AG04449 (cell line): ENCODE measurements at regions not wholly inside any gene's neighbourhood (a gene's known extent, or its start where the extent isn't known, plus 50 kb on each side); places are given as distances from the start of the nearest gene placed in this dataset.

Experiments
- CTCF ChIA-PET: fragments of 350-600 bp; formaldehyde crosslinking; extraction: SDS; loops from one replicate; lab custom pipeline; 2021; ENCODE audit warnings: antibody characterized with exemption; lab: Yijun Ruan, JAX
- POLR2A ChIA-PET: fragments of 400-600, 350-600 bp; formaldehyde crosslinking; extraction: SDS; loops from one replicate; lab custom pipeline; 2020; ENCODE audit warnings: antibody characterized with exemption, inconsistent platforms; lab: Yijun Ruan, JAX
- DNase-seq: peaks from one replicate; pipeline ENCODE4 v3.0.0-alpha.2; 2010; ENCODE audit warnings: low read depth, low spot score
- H3K4me3 ChIP-seq: 2 replicates; pipeline ENCODE4 v1.5.1; 2011; ENCODE audit warnings: low read depth, mild to moderate bottlenecking, control low read depth, low read length
- TF ChIP-seq, protein P1 (sequence below): IDR thresholded peaks from one replicate; pipeline ENCODE4 v1.5.1; 2011; ENCODE audit warnings: mild to moderate bottlenecking, moderate library complexity, low read length, control low read depth, inconsistent platforms; ENCODE audit not compliant: insufficient read depth; ENCODE audit errors: missing control alignments

DNA sequence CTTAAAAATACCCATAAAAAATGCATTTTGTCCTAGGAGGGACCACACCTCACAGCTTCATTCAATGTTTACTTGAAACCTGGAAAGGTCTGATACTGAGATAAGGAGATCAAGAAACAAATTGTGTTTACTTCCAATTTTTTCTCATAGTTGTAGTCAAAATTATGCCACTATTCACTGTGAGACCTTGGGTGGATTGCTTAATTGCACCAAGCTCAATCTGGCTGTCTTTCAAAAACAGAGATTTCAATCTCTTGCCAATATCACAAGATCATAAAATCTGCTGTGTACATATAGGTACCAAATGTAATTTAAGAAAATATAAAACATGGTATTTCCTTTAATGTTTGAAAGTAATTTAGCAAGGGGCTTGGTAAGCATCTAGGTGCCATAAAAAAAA lies 186.4 kb upstream of the THBS1 start:
- CTCF ChIA-PET: interaction anchor here (1.0 kb wide), 1 partner anchor 185 kb away, joined by 3 read pairs; no protein-coding TSS in a partner anchor
- TF ChIP-seq, protein P1, sequence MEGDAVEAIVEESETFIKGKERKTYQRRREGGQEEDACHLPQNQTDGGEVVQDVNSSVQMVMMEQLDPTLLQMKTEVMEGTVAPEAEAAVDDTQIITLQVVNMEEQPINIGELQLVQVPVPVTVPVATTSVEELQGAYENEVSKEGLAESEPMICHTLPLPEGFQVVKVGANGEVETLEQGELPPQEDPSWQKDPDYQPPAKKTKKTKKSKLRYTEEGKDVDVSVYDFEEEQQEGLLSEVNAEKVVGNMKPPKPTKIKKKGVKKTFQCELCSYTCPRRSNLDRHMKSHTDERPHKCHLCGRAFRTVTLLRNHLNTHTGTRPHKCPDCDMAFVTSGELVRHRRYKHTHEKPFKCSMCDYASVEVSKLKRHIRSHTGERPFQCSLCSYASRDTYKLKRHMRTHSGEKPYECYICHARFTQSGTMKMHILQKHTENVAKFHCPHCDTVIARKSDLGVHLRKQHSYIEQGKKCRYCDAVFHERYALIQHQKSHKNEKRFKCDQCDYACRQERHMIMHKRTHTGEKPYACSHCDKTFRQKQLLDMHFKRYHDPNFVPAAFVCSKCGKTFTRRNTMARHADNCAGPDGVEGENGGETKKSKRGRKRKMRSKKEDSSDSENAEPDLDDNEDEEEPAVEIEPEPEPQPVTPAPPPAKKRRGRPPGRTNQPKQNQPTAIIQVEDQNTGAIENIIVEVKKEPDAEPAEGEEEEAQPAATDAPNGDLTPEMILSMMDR: no peak

DNA sequence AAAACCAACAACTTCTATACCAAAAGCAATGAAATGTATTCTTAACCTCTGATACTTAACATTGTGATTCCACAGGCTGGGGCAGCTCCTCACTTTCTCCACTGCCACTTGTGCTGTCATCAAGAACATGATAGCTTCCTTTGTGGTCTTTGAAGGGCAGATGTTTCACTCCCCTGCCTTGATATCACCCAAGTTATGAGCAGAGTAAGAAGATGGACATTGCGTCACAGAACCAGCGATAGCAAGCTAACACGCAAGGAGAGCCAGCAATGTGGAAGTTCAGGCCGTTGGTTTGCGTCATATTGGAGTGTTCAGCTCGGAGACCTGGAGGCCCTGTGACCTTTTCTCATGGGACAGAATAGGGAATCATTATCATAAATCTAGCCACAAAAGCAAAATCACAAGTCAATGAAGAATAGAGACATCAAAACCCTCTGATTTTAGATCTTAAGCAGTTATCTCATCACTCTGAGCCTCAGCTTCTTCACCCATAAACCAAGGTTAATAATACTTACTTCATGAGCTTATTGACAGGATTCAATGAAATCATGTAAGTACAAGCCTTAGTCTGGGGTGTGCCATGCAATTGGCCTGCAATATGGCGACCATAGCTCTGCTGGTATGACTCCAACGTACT lies 183.8 kb upstream of the THBS1 start:
- no peak overlapping the region for H3K4me3 ChIP-seq
- no peak for DNase-seq
- POLR2A ChIA-PET: interaction anchor here (1.9 kb wide), 1 partner anchor 184 kb away, joined by 4 read pairs; the partner anchor contains the start of gene THBS1
- TF ChIP-seq, protein P1: no peak
- CTCF ChIA-PET: no interaction called here

More for the DNA sequence above, 186.4 kb upstream of the THBS1 start:
- H3K4me3 ChIP-seq: no peak overlapping the region
- no peak for DNase-seq
- POLR2A ChIA-PET: no interaction called here

DNA sequence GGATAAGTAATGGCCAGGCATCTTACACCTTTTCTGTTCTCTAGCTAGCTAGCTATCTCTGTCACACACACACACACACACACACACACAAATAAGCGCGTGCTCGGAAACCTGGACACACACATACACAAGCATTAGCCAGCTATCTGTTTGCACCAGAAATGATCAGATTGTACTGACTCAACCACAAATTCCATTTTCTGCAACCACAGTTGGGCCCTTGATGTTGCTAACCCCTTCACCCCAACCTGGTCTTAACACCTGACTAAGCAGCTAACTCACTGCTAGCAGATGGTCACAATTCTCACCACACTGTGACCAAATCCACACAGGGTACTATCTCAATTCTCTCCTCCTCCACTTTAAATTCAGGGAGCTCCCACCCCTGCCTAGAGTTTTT lies 183.0 kb upstream of the THBS1 start:
- TF ChIP-seq, protein P1: no peak
- DNase-seq: no peak
- no peak overlapping the region for H3K4me3 ChIP-seq
- CTCF ChIA-PET: no interaction called here
- POLR2A ChIA-PET: interaction anchor here (1.9 kb wide), 1 partner anchor 183 kb away, joined by 4 read pairs; the partner anchor contains the start of gene THBS1

DNA sequence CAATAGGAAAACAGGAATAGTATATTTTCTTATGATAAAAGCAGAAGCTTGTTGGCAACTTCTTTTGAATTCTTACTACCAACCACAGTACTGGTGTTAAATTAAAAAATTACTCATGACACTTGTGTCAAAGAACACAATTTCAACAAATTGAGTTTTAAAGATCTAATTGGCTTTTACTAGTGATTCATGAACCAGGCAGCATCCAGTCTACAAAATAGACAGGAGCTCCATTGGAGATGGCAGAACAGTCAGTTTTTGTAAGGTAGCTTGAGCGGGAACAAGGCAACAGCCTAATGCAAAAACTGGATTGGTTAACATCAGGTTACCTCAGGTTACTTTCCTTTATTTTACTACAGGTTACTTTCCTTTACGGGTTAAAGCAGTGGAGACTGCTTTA lies 181.3 kb upstream of the THBS1 start:
- no peak overlapping the region for H3K4me3 ChIP-seq
- TF ChIP-seq, protein P1: no peak
- ChIA-PET CTCF (no interaction called here), POLR2A (interaction anchor here (1.3 kb wide), 1 partner anchor 37 kb away, joined by 3 read pairs; no protein-coding TSS in a partner anchor)
- DNase-seq: no peak

DNA sequence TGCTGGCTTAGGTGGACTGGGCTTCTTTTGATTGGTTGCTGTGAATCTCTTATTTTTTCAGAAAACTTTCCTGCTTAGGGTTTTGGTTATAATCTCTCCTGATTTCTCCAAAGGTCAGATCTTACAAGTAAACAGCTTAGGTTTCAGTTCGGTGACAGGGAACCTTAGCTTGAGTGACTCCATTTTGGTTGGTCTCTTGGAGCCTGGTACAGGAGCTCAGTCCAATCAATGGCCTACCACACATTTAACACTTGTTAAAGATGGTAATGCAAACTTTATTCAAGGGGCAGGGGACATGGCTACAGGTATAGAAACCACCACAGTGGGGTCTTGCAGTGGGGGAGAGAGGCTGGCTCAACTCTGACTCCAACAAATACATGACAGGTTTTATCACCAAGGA lies 180.9 kb upstream of the THBS1 start:
- ChIA-PET POLR2A (interaction anchor here (1.3 kb wide), 1 partner anchor 37 kb away, joined by 3 read pairs; no protein-coding TSS in a partner anchor), CTCF (no interaction called here)
- TF ChIP-seq, protein P1: no peak

DNA sequence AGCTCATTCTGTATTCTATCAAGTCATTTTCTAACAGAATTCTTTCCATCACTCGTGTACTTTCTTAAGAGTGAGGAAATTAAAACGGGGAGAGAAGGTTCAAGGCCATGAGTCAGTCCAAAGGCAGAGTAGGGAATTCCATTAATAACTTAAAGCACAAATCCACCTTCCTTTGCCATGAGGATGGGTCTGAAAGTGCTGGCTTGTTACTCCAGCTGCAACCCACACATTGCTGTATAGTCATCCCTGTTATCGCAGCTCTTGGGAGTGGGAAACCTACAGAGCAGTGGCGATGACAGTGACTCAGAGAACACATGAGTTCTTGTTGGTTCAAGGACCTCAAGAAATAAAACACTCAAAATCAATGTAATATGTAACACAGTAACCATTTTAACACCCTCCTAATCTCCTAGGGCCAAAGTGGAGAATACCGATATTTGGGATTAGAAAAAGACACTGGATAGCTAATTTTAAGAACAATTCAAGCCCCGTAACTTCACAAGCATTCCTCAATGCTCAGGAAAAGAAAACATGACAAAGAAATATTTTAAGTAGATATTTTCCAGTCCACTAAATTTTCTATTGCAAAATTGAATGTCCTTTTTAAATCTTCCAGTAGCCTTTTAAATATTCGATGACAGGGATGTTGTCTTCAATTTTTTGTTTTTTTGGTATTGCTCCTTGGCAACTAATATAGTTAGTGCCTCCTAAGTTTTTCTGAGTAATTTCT lies 179.9 kb upstream of the THBS1 start:
- ChIA-PET CTCF (interaction anchor here (0.7 to 1.3 kb wide), 3 partner anchors 26 to 701 kb away, joined by 3 read pairs; no protein-coding TSS in a partner anchor), POLR2A (interaction anchor here (2.2 kb wide), 1 partner anchor 180 kb away, joined by 11 read pairs; the partner anchor contains the start of gene THBS1)
- no peak for DNase-seq
- no peak overlapping the region for H3K4me3 ChIP-seq
- TF ChIP-seq, protein P1: no peak

More for the DNA sequence above, 180.9 kb upstream of the THBS1 start:
- DNase-seq: no peak
- no peak overlapping the region for H3K4me3 ChIP-seq
